MCF 10A (cell line): ENCODE measurements at regions not wholly inside any gene's neighbourhood (a gene's known extent, or its start where the extent isn't known, plus 50 kb on each side); places are given as distances from the start of the nearest gene placed in this dataset.

Experiments
- BruUV-seq: library from RNA; stranded (reverse); fragments of 400-500 nt; replicated peaks from 2 replicates; lab custom pipeline; 2021; lab: Mats Ljungman, UMichigan
- CTCF ChIA-PET: fragments of 300-600 bp; sonication (Branson Sonifier 250); formaldehyde crosslinking; extraction: SDS; loops from one replicate; lab custom pipeline; 2021; ENCODE audit warnings: antibody characterized with exemption, inconsistent platforms; lab: Yijun Ruan, JAX
- POLR2A ChIA-PET: fragments of 300-600, 350-650 bp; sonication (Branson Sonifier 250); formaldehyde crosslinking; extraction: SDS; loops from one replicate; lab custom pipeline; 2020; ENCODE audit warnings: antibody characterized with exemption, inconsistent platforms; lab: Yijun Ruan, JAX
- DNase-seq: peaks from one replicate; pipeline ENCODE4 v3.0.0-alpha.2; 2018; ENCODE audit not compliant: unreplicated experiment
- H3K27ac Mint-ChIP-seq: one replicate; pipeline ENCODE4 v1.8.0; 2022; ENCODE audit warnings: mild to moderate bottlenecking, low read depth, mixed read lengths; ENCODE audit not compliant: unreplicated experiment
- H3K27me3 Mint-ChIP-seq: one replicate; pipeline ENCODE4 v1.8.0; 2022; ENCODE audit warnings: mixed read lengths; ENCODE audit not compliant: insufficient read depth, unreplicated experiment
- H3K36me3 Mint-ChIP-seq: one replicate; pipeline ENCODE4 v1.8.0; 2022; ENCODE audit warnings: mild to moderate bottlenecking, moderate library complexity, mixed read lengths; ENCODE audit not compliant: insufficient read depth, unreplicated experiment
- H3K4me1 Mint-ChIP-seq: one replicate; pipeline ENCODE4 v1.8.0; 2022; ENCODE audit warnings: mixed read lengths; ENCODE audit not compliant: insufficient read depth, unreplicated experiment
- H3K4me3 Mint-ChIP-seq: one replicate; pipeline ENCODE4 v1.8.0; 2022; ENCODE audit warnings: mild to moderate bottlenecking, moderate library complexity, mixed read lengths; ENCODE audit not compliant: unreplicated experiment
- H3K9me3 Mint-ChIP-seq: one replicate; pipeline ENCODE4 v1.8.0; 2022; ENCODE audit warnings: mixed read lengths; ENCODE audit not compliant: unreplicated experiment
- intact Hi-C: fragments of 100-400 bp; cut with micrococcal nuclease; formaldehyde crosslinking; loops from 2 replicates; pipeline ENCODE4 v1.14.1; 2022
- TF ChIP-seq, protein P1 (sequence below): fragments of 200-600 bp; IDR thresholded peaks from one replicate; pipeline ENCODE4 v1.8.0; 2022; ENCODE audit warnings: antibody characterized with exemption, mild to moderate bottlenecking; ENCODE audit not compliant: unreplicated experiment

- no peak for DNase-seq
- no peaks in the 10 kb centered on the region for H3K9me3 Mint-ChIP-seq
- H3K4me1 Mint-ChIP-seq, result peaks cover 15% of the 10 kb centered on the region
- peak overlapping the region; percentile 18 for H3K27ac Mint-ChIP-seq
- H3K4me3 Mint-ChIP-seq, result no peak overlapping the region
- TF ChIP-seq, protein P1, sequence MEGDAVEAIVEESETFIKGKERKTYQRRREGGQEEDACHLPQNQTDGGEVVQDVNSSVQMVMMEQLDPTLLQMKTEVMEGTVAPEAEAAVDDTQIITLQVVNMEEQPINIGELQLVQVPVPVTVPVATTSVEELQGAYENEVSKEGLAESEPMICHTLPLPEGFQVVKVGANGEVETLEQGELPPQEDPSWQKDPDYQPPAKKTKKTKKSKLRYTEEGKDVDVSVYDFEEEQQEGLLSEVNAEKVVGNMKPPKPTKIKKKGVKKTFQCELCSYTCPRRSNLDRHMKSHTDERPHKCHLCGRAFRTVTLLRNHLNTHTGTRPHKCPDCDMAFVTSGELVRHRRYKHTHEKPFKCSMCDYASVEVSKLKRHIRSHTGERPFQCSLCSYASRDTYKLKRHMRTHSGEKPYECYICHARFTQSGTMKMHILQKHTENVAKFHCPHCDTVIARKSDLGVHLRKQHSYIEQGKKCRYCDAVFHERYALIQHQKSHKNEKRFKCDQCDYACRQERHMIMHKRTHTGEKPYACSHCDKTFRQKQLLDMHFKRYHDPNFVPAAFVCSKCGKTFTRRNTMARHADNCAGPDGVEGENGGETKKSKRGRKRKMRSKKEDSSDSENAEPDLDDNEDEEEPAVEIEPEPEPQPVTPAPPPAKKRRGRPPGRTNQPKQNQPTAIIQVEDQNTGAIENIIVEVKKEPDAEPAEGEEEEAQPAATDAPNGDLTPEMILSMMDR, result no peak
- no peaks in the 10 kb centered on the region for H3K27me3 Mint-ChIP-seq
- CTCF ChIA-PET, result no interaction called here
- no peaks in the 10 kb centered on the region for H3K36me3 Mint-ChIP-seq
- POLR2A ChIA-PET, result no interaction called here
- intact Hi-C loops, result no loop called here
- BruUV-seq, result no TSS peak
Observed at GRCh38 chr13:93173654-93174053, 53.0 kb upstream of the GPC6 start.

GRCh38 chr13:93174260-93174659, 52.3 kb upstream of the GPC6 start:
- intact Hi-C loops, result no loop called here
- BruUV-seq, result no TSS peak
- Mint-ChIP-seq H3K27me3 (no peaks in the 10 kb centered on the region), H3K4me1 (peaks cover 12% of the 10 kb centered on the region), H3K9me3 (no peaks in the 10 kb centered on the region), H3K36me3 (no peaks in the 10 kb centered on the region), H3K4me3 (no peak overlapping the region), H3K27ac (no peak overlapping the region)
- DNase-seq, result no peak
- POLR2A ChIA-PET, result no interaction called here
- TF ChIP-seq, protein P1, result no peak
- CTCF ChIA-PET, result no interaction called here
